EL (cell line): ENCODE measurements at regions not wholly inside any gene's neighbourhood (a gene's known extent, or its start where the extent isn't known, plus 50 kb on each side); places are given as distances from the start of the nearest gene placed in this dataset.
"Not testable (repeated sequence)": the region's sequence is repeated elsewhere in the genome, so short reads cannot be mapped to it uniquely, and the experiment has no call there.

ENCODE experiments used
- DNase-seq: peaks from one replicate; pipeline ENCODE4 v3.0.0-alpha.2; 2016

DNA sequence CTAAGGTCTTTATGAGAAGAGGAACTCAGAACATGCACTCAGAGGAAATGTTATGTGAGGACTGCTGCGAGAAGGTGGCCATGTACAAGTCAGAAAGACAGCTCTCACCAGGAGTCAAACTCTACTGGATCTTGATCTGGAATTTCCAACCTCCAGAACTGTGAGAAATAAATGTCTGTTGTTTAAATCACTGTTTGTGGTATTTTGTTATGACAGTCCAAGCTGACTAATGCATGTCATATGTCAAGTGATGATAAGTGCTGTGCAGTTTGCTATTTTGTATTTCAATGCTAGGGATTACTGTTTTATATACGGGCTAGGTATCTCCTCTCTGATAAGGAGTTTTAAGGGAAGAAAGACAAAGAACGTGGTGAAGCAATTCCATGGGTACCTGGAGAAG, 162.3 kb downstream of the CPEB2 start:
- DNase-seq: peak; percentile 59

GRCh38 chr4:15167743-15168142, 165.5 kb downstream of the CPEB2 start:
- no peak for DNase-seq

DNA sequence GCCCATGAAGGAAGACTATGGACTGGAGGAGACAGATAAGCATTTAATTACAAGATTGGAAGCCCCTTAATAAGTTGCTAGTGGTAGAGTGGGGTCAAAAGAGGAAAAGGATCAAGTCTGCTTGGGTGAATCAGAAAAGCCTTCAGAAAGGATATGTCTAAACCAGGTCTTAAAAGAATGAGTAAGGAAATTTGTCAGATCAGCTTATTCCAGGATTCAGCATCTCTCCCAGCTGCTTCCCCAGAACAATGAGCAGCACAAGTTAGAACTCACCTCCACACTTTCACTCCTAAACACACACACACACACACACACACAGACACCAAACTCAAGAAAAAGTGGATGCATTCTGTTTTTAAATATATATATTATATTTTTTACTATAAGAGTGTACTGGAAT, 166.5 kb downstream of the CPEB2 start:
- no peak for DNase-seq

DNA sequence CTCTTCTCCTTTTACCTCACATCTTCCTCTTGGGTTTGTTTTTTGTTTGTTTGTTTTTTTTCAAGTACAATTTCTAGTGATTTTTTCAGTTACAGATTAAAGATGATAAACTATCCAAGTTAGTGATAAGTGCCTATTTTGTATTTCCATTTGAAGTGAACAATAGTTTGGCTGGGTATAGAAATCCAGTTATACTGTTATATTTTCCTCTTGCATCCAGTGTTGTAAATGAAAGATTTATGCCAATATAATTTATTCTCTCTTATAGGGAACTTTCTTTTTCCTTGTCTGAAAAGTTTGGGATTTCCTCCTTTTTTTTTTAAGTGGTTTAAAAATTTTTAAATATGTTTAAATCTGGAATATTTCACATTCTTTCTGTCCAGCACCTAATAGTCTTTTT, 169.4 kb downstream of the CPEB2 start:
- no peak for DNase-seq

DNA sequence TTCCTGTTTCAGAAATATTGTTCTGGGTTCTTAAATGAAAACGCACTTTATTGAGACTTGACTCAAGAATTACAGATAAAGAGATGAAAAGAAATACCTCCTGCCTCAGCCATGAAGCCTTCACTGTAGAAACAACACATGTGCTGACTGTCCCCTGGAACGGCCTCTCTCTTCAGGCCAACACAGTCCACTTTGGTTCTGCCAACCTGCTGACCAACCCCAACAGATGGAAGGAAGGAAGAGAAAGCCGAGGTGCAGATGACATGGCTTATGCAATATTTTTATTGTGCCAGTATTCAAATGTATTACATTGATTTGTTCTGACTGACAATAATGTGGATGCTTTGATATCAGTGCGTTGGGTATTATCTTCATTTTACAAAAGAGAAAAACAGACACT, 171.0 kb downstream of the CPEB2 start:
- DNase-seq: no peak

- not testable (repeated sequence) for DNase-seq
Measured at GRCh38 chr4:15174168-15174567, 171.9 kb downstream of the CPEB2 start.

GRCh38 chr4:15179842-15180241, 177.6 kb downstream of the CPEB2 start:
- not testable (repeated sequence) for DNase-seq

- DNase-seq: peak; percentile 38
Measured at GRCh38 chr4:15182600-15183220, 180.4 kb downstream of the CPEB2 start.

GRCh38 chr4:15186149-15186548, 183.9 kb downstream of the CPEB2 start:
- peak; percentile 23 for DNase-seq

- DNase-seq: no peak
Measured at GRCh38 chr4:15186806-15187205, 184.5 kb downstream of the CPEB2 start.

- no peak for DNase-seq
Measured at GRCh38 chr4:15188605-15189539, 186.6 kb downstream of the CPEB2 start.

GRCh38 chr4:15194520-15194919, 192.2 kb downstream of the CPEB2 start:
- peak; percentile 40 for DNase-seq

GRCh38 chr4:15197005-15197404, 194.7 kb downstream of the CPEB2 start:
- DNase-seq: peak; percentile 36

DNA sequence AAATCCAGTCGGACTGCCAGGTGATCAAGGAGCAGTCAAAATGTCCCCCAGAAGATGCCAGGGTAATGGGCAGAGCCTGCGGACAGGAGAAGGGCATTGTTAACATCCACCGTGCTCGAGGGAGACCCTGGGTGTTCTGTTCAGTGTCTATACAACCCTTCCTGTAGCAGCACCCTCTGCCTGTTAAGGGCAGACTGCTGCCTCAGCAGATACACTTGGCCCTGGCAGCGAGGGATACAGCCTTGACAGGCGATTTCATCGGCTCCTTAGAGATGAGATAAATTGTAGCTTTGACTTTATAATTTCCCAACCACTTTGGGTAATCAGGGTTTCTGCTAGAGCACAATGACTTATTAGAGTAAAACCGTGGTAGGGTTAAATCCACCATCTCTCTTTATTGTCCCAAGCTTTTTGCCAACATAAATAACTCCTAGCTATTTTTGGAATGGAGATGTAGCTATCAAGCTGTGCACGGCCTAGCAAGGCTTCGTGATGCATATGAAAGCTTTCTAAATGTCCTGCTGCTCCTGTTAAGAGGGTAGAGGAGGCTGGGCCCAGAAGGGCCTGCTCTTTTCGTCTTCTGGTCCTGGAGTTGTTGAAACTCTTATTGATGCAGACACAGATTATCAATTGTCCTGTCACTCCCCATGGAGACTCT, 195.9 kb downstream of the CPEB2 start:
- DNase-seq: no peak

- no peak for DNase-seq
Measured at GRCh38 chr4:15201782-15202181, 199.5 kb downstream of the CPEB2 start.

- no peak for DNase-seq
Measured at GRCh38 chr4:15202481-15202880, 200.2 kb downstream of the CPEB2 start.

DNA sequence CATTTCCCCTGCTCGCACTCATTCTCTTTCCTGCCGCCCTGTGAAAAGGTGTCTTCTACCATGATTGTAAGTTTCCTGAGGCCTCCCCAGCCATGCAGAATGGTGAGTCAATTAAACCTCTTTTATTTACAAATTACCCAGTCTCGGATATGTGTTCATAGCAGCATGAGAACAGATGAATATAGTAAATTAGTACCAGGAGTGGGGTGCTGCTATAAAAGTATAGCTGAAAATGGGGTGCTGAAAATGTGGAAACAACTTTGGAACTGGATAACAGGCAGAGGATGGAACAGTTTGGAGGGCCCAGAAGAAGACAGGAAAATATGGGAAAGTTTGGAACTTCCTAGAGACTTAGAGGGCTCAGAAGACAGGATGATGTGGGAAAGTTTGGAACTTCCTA, 204.2 kb downstream of the CPEB2 start:
- DNase-seq: not testable (repeated sequence)

- DNase-seq: peak; percentile 17
Measured at GRCh38 chr4:15213302-15213970, 211.2 kb downstream of the CPEB2 start.

DNA sequence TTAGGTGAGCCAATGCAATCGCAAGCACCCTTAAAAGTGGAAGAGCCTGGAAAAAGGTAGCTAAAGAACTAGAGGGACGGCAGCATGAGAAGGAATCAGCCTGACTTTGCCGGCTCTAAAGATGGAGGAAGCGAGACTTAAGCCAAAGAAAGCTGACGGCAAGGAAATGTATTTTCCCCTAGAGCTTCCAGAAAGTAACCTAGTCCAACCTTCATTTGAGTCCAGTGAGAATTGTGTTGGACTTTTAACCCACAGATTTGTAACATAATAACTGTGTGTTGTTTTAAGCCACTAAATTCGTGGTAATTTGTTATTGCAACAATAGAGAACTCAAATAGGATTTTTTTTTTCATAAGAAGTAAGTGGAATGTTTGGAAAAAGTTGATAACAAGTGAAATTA, 212.7 kb upstream of the C1QTNF7 start:
- DNase-seq: no peak

GRCh38 chr4:15226203-15226602, 201.6 kb upstream of the C1QTNF7 start:
- DNase-seq: no peak

- peak; percentile 85 for DNase-seq
Measured at GRCh38 chr4:15231265-15232091, 196.4 kb upstream of the C1QTNF7 start.
